ENCODE measurements at regions not wholly inside any gene's neighbourhood (a gene's known extent, or its start where the extent isn't known, plus 50 kb on each side); places are given as distances from the start of the nearest gene placed in this dataset.

DNA sequence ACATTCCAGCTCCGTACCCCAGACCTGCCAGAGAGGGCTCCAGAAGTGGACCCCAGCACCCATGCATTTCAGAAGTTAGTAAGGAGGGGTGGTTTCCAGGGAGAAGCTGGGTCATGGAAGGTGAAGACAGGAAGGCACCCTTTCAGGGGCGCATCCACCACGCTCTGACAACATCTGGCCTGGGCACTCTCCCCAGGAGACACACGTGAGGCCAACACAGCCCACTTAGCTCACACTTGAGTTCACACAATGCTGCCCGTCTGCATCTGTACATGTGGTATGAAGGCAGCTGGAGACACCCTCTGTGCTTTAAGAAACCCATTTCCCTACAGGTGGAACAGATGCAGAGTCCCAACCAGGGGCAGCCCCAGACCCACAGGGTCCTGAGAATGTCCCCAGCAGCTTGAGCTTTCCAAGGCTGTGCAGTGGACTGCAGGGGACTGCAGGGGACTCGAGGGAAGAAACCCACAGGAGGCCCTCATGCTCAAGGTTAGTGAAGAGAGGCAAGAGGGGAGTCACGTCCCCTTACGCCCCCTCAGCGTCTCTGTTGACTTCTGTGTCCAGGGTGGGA is 326.8 kb upstream of the IRX1 start:
- no peaks in the 10 kb centered on the region for H3K36me3 ChIP-seq
- no peaks in the 10 kb centered on the region for H3K9me3 ChIP-seq
- H3K27me3 ChIP-seq, result no peaks in the 10 kb centered on the region
- WGBS, 2 donors, result 77 to 81% methylated on average over 9 of the region's 9 CpGs
- H3K4me1 ChIP-seq, result no peaks in the 10 kb centered on the region
- TF ChIP-seq, protein P1, sequence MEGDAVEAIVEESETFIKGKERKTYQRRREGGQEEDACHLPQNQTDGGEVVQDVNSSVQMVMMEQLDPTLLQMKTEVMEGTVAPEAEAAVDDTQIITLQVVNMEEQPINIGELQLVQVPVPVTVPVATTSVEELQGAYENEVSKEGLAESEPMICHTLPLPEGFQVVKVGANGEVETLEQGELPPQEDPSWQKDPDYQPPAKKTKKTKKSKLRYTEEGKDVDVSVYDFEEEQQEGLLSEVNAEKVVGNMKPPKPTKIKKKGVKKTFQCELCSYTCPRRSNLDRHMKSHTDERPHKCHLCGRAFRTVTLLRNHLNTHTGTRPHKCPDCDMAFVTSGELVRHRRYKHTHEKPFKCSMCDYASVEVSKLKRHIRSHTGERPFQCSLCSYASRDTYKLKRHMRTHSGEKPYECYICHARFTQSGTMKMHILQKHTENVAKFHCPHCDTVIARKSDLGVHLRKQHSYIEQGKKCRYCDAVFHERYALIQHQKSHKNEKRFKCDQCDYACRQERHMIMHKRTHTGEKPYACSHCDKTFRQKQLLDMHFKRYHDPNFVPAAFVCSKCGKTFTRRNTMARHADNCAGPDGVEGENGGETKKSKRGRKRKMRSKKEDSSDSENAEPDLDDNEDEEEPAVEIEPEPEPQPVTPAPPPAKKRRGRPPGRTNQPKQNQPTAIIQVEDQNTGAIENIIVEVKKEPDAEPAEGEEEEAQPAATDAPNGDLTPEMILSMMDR (IDR thresholded peaks at IDR 0.05), result no peak
- no peak for TF ChIP-seq POLR2A (IDR thresholded peaks at IDR 0.05)
- no peak for TF ChIP-seq EP300 (IDR thresholded peaks at IDR 0.05)
- H3K27ac ChIP-seq, result no peak overlapping the region
- no peak for DNase-seq (ENCODE audit: low spot score in 2 of 2)
- H3K4me3 ChIP-seq, result no peak overlapping the region

DNA sequence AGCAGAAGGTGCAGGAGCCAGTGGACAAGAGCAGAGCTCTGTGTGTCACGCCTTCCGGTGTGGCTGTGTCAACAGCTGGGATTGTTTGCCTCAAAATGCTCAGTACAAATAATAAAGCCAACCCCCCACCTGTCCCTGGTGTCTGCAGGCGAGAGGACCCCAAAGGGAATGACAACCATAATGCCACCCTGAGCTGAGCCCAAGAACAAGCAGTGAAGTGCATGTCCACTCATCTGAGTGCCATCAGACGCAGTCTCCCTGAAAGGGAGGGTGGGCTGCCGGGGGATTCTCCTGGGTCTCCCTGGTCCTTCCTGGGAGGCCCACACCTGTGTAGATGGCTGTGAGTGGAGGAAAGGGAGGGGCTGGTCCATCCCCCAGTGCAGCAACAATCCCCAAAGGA is 328.8 kb upstream of the IRX1 start:
- Histone ChIP-seq H3K27me3 (no peaks in the 10 kb centered on the region), H3K4me1 (no peaks in the 10 kb centered on the region), H3K36me3 (no peaks in the 10 kb centered on the region), H3K4me3 (no peak overlapping the region), H3K27ac (no peak overlapping the region), H3K9me3 (no peaks in the 10 kb centered on the region)
- TF ChIP-seq EP300 (IDR thresholded peaks at IDR 0.05) (no peak), POLR2A (IDR thresholded peaks at IDR 0.05) (no peak)
- TF ChIP-seq, protein P1 (IDR thresholded peaks at IDR 0.05), result no peak
- 86 to 91% methylated on average over 3 to 5 of the region's 5 CpGs for WGBS, 2 donors
- DNase-seq (ENCODE audit: low spot score in 2 of 2), result no peak

DNA sequence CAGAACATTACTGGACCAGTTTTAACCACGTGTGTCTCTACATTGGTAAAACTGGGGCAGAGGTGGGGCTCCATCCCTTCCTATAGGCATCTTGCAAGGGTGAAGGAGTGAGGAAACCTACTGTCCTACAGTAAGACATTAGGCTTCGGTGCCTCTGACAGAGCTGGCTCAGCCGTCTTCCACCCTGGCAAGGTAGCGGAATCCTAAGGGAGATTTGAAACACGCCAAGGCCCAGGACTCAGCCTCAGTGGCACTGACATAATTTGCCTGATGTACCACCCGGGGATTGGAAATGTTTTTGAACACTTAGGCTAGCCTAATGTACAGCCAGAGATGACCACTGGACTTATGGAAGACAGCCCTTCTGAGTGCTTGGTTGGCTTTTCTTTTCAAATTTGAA is 329.7 kb upstream of the IRX1 start:
- Histone ChIP-seq H3K4me1 (no peaks in the 10 kb centered on the region), H3K27ac (no peak overlapping the region), H3K4me3 (no peak overlapping the region), H3K27me3 (no peaks in the 10 kb centered on the region), H3K36me3 (no peaks in the 10 kb centered on the region), H3K9me3 (no peaks in the 10 kb centered on the region)
- WGBS, 2 donors, result 86 to 91% methylated on average over 5 to 6 of the region's 6 CpGs
- DNase-seq (ENCODE audit: low spot score in 2 of 2), result no peak
- TF ChIP-seq, protein P1 (IDR thresholded peaks at IDR 0.05), result no peak
- TF ChIP-seq EP300 (IDR thresholded peaks at IDR 0.05) (no peak), POLR2A (IDR thresholded peaks at IDR 0.05) (no peak)

DNA sequence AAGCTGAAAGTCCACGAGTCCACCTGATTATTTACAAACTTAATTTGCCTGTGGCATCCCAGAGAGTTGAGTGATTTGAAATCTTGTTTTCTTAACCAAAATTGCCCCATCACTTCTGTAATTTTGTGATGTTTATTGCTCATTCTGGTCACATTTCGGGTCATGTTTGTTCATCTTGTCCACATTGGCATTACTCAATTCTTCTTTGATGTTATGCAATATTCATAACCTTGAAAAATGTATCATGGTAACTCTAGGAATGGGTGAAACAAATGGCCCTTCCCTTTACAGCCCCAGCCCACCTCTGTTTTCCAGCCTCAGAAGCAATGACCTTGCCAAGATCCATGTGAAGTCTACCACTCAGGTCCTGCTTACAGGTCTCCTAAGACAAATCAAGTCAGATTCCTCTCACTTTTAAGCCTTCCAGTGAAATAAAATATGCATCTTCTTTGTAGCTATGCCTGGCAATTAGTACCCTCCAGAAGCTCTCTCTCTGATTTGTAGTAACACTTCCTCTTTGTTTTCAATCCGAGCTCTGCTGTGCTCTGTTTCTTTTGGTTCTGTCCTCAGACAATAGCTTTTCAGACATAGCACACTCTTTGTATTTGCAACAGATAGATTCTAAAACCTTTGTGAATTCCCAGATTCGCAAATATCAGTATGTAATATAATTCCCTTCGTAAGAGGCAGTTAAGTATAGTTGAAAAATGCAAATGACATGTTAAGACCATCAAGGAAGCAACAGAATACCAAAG is 330.3 kb upstream of the IRX1 start:
- H3K36me3 ChIP-seq, result no peaks in the 10 kb centered on the region
- DNase-seq (ENCODE audit: low spot score in 2 of 2), result no peak
- H3K4me3 ChIP-seq, result no peak overlapping the region
- TF ChIP-seq EP300 (IDR thresholded peaks at IDR 0.05), result no peak
- TF ChIP-seq, protein P1 (IDR thresholded peaks at IDR 0.05), result no peak
- no peak for TF ChIP-seq POLR2A (IDR thresholded peaks at IDR 0.05)
- WGBS, 2 donors, result 56 to 59% methylated on average over 5 of the region's 5 CpGs
- H3K9me3 ChIP-seq, result no peaks in the 10 kb centered on the region
- H3K27ac ChIP-seq, result no peak overlapping the region
- H3K27me3 ChIP-seq, result no peaks in the 10 kb centered on the region
- H3K4me1 ChIP-seq, result no peaks in the 10 kb centered on the region

DNA sequence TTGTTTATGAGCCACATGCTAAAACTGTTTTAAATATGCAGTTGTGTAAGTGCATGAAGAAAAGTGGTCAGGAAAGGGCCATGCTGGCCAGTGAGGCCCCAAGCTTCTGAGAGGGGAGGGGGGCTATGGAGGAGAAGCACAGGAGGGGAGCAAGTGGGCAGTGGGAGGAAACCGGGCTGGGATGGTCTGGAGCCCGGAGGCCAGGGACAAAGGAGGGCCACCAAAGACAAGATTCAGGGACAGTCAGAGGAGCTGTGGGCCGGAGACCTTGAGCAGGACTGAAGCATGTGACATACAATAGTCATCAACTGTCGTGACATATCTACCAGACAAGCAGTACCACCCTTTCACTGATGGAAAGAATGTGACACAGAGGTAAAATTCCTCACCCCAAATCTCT is 333.2 kb upstream of the IRX1 start:
- no peak for DNase-seq (ENCODE audit: low spot score in 2 of 2)
- TF ChIP-seq, protein P1 (IDR thresholded peaks at IDR 0.05), result no peak
- no peak for TF ChIP-seq EP300 (IDR thresholded peaks at IDR 0.05)
- Histone ChIP-seq H3K27me3 (no peaks in the 10 kb centered on the region), H3K27ac (no peak overlapping the region), H3K4me1 (no peaks in the 10 kb centered on the region), H3K36me3 (no peaks in the 10 kb centered on the region), H3K9me3 (no peaks in the 10 kb centered on the region), H3K4me3 (no peak overlapping the region)
- 71 to 74% methylated on average over 4 of the region's 4 CpGs for WGBS, 2 donors

Data from tibial nerve (tissue), 4 donors.